ENCODE measurements at regions not wholly inside any gene's neighbourhood (a gene's known extent, or its start where the extent isn't known, plus 50 kb on each side); places are given as distances from the start of the nearest gene placed in this dataset.

GRCh38 chr9:106065579-106066214 lies 371.4 kb downstream of the TMEM38B start:
- no peak for TF ChIP-seq CTCF (IDR thresholded peaks at IDR 0.05; ENCODE audit: insufficient read depth, low read length, missing control alignments)
- no peak overlapping the region for H3K4me3 ChIP-seq (ENCODE audit: low read depth, low read length)
- CTCF ChIA-PET = no interaction called here
- DNase-seq (ENCODE audit: low read depth, low spot score) = no peak
- POLR2A ChIA-PET = no interaction called here

- CTCF ChIA-PET = no interaction called here
- POLR2A ChIA-PET = no interaction called here
- H3K4me3 ChIP-seq (ENCODE audit: low read depth, low read length) = no peak overlapping the region
- no peak for TF ChIP-seq CTCF (IDR thresholded peaks at IDR 0.05; ENCODE audit: insufficient read depth, low read length, missing control alignments)
- DNase-seq (ENCODE audit: low read depth, low spot score) = no peak
Measured at GRCh38 chr9:106066940-106067524, 372.7 kb downstream of the TMEM38B start.

GRCh38 chr9:106069241-106069640 lies 374.9 kb downstream of the TMEM38B start:
- no peak for TF ChIP-seq CTCF (IDR thresholded peaks at IDR 0.05; ENCODE audit: insufficient read depth, low read length, missing control alignments)
- no peak for DNase-seq (ENCODE audit: low read depth, low spot score)
- ChIA-PET CTCF (no interaction called here), POLR2A (no interaction called here)
- H3K4me3 ChIP-seq (ENCODE audit: low read depth, low read length) = no peak overlapping the region

GRCh38 chr9:106072421-106072820 lies 378.1 kb downstream of the TMEM38B start:
- CTCF ChIA-PET = no interaction called here

GRCh38 chr9:106074006-106074405 lies 379.7 kb downstream of the TMEM38B start:
- no peak overlapping the region for H3K4me3 ChIP-seq (ENCODE audit: low read depth, low read length)
- DNase-seq (ENCODE audit: low read depth, low spot score) = no peak
- ChIA-PET CTCF (no interaction called here), POLR2A (no interaction called here)
- no peak for TF ChIP-seq CTCF (IDR thresholded peaks at IDR 0.05; ENCODE audit: insufficient read depth, low read length, missing control alignments)

More at GRCh38 chr9:106072421-106072820, 378.1 kb downstream of the TMEM38B start:
- no peak overlapping the region for H3K4me3 ChIP-seq (ENCODE audit: low read depth, low read length)
- no peak for TF ChIP-seq CTCF (IDR thresholded peaks at IDR 0.05; ENCODE audit: insufficient read depth, low read length, missing control alignments)
- no peak for DNase-seq (ENCODE audit: low read depth, low spot score)
- POLR2A ChIA-PET = no interaction called here

- POLR2A ChIA-PET = interaction anchor here (0.8 kb wide), 1 partner anchor 101 kb away, joined by 3 read pairs; no protein-coding TSS in a partner anchor
Measured at GRCh38 chr9:106075236-106075959, 381.1 kb downstream of the TMEM38B start.

More at GRCh38 chr9:106075236-106075959, 381.1 kb downstream of the TMEM38B start:
- no peak for DNase-seq (ENCODE audit: low read depth, low spot score)
- no peak overlapping the region for H3K4me3 ChIP-seq (ENCODE audit: low read depth, low read length)
- CTCF ChIA-PET = no interaction called here
- no peak for TF ChIP-seq CTCF (IDR thresholded peaks at IDR 0.05; ENCODE audit: insufficient read depth, low read length, missing control alignments)
